HEK293 (cell line): ENCODE measurements at regions not wholly inside any gene's neighbourhood (a gene's known extent, or its start where the extent isn't known, plus 50 kb on each side); places are given as distances from the start of the nearest gene placed in this dataset.
A peak's percentile ranks its signal among the peaks of the same experiment; 100 is the strongest.

ENCODE experiments used
- FEZF1 ChIP-seq: fragments of 450-650 bp; formaldehyde crosslinking; IDR thresholded peaks from 2 replicates; pipeline ENCODE4 v1.5.1; 2016; ENCODE audit warnings: missing biosample characterization, missing genetic modification characterization
- GLI4 ChIP-seq: fragments of 450-650 bp; formaldehyde crosslinking; IDR thresholded peaks from 2 replicates; pipeline ENCODE4 v1.5.1; 2016; ENCODE audit warnings: missing biosample characterization, missing genetic modification characterization
- GLIS1 ChIP-seq: fragments of 450-650 bp; formaldehyde crosslinking; IDR thresholded peaks from 2 replicates; pipeline ENCODE4 v1.5.1; 2016; ENCODE audit warnings: missing biosample characterization, missing genetic modification characterization
- GLIS2 ChIP-seq: fragments of 450-650 bp; formaldehyde crosslinking; IDR thresholded peaks from 2 replicates; pipeline ENCODE4 v1.5.1; 2016; ENCODE audit warnings: missing biosample characterization, missing genetic modification characterization
- HIC1 ChIP-seq: fragments of 450-650 bp; formaldehyde crosslinking; IDR thresholded peaks from 2 replicates; pipeline ENCODE4 v1.5.1; 2016; ENCODE audit warnings: missing biosample characterization, missing genetic modification characterization
- MYNN ChIP-seq: fragments of 450-650 bp; formaldehyde crosslinking; IDR thresholded peaks from 2 replicates; pipeline ENCODE4 v1.5.1; 2016; ENCODE audit warnings: missing biosample characterization, missing genetic modification characterization, borderline replicate concordance
- REPIN1 ChIP-seq: fragments of 450-650 bp; formaldehyde crosslinking; IDR thresholded peaks from 2 replicates; pipeline ENCODE4 v1.5.1; 2017; ENCODE audit warnings: missing biosample characterization, missing genetic modification characterization, low read depth
- TRIM28 ChIP-seq: IDR thresholded peaks from 2 replicates; pipeline ENCODE4 v1.6.1; 2011; ENCODE audit warnings: low read length, control low read depth, borderline replicate concordance
- WT1 ChIP-seq: fragments of 450-650 bp; formaldehyde crosslinking; IDR thresholded peaks from 2 replicates; pipeline ENCODE4 v1.5.1; 2016; ENCODE audit warnings: missing biosample characterization, missing genetic modification characterization
- YY1 ChIP-seq: fragments of 450-650 bp; formaldehyde crosslinking; IDR thresholded peaks from 2 replicates; pipeline ENCODE4 v1.5.1; 2018; ENCODE audit warnings: missing biosample characterization, missing genetic modification characterization
- ZEB2 ChIP-seq: fragments of 450-650 bp; formaldehyde crosslinking; IDR thresholded peaks from 2 replicates; pipeline ENCODE4 v1.5.1; 2016; ENCODE audit warnings: missing biosample characterization, missing genetic modification characterization
- ZFP41 ChIP-seq: fragments of 450-650 bp; formaldehyde crosslinking; IDR thresholded peaks from 2 replicates; pipeline ENCODE4 v1.5.1; 2016; ENCODE audit warnings: missing biosample characterization, missing genetic modification characterization, borderline replicate concordance
- ZNF112 ChIP-seq: fragments of 450-650 bp; formaldehyde crosslinking; IDR thresholded peaks from 2 replicates; pipeline ENCODE4 v1.5.0; 2017; ENCODE audit warnings: missing biosample characterization, missing genetic modification characterization
- ZNF132 ChIP-seq: fragments of 450-650 bp; formaldehyde crosslinking; IDR thresholded peaks from 2 replicates; pipeline ENCODE4 v1.5.1; 2017; ENCODE audit warnings: missing biosample characterization, missing genetic modification characterization, borderline replicate concordance
- ZNF16 ChIP-seq: fragments of 450-650 bp; formaldehyde crosslinking; IDR thresholded peaks from 2 replicates; pipeline ENCODE4 v1.5.1; 2016; ENCODE audit warnings: low read depth, missing biosample characterization, missing genetic modification characterization
- ZNF175 ChIP-seq: fragments of 450-650 bp; formaldehyde crosslinking; IDR thresholded peaks from 2 replicates; pipeline ENCODE4 v1.5.1; 2016; ENCODE audit warnings: missing biosample characterization, missing genetic modification characterization
- ZNF239 ChIP-seq: fragments of 450-650 bp; formaldehyde crosslinking; IDR thresholded peaks from 2 replicates; pipeline ENCODE4 v1.5.1; 2016; ENCODE audit warnings: missing biosample characterization, missing genetic modification characterization
- ZNF335 ChIP-seq: fragments of 450-650 bp; formaldehyde crosslinking; conservative IDR thresholded peaks from 2 replicates; pipeline ENCODE4 v1.5.1; 2016; ENCODE audit warnings: missing biosample characterization, missing genetic modification characterization
- ZNF521 ChIP-seq: fragments of 450-650 bp; formaldehyde crosslinking; IDR thresholded peaks from 2 replicates; pipeline ENCODE4 v1.5.1; 2017; ENCODE audit warnings: missing biosample characterization, mild to moderate bottlenecking, missing genetic modification characterization
- ZNF529 ChIP-seq: fragments of 450-650 bp; formaldehyde crosslinking; IDR thresholded peaks from 2 replicates; pipeline ENCODE4 v1.5.1; 2017; ENCODE audit warnings: missing genetic modification characterization, missing biosample characterization; ENCODE audit not compliant: insufficient replicate concordance
- ZNF530 ChIP-seq: fragments of 450-650 bp; formaldehyde crosslinking; IDR thresholded peaks from 2 replicates; pipeline ENCODE4 v1.5.1; 2016; ENCODE audit warnings: low read depth, missing biosample characterization, missing genetic modification characterization
- ZNF544 ChIP-seq: fragments of 450-650 bp; formaldehyde crosslinking; IDR thresholded peaks from 2 replicates; pipeline ENCODE4 v1.5.0; 2017; ENCODE audit warnings: missing biosample characterization, missing genetic modification characterization
- ZNF561 ChIP-seq: fragments of 450-650 bp; IDR thresholded peaks from 2 replicates; pipeline ENCODE4 v1.5.1; 2018; ENCODE audit warnings: missing biosample characterization, missing genetic modification characterization, borderline replicate concordance
- ZNF623 ChIP-seq: fragments of 450-650 bp; formaldehyde crosslinking; IDR thresholded peaks from 2 replicates; pipeline ENCODE4 v1.5.1; 2016; ENCODE audit warnings: missing biosample characterization, missing genetic modification characterization
- ZNF629 ChIP-seq: fragments of 450-650 bp; formaldehyde crosslinking; IDR thresholded peaks from 2 replicates; pipeline ENCODE4 v1.5.1; 2017; ENCODE audit warnings: missing biosample characterization, missing genetic modification characterization
- ZNF664 ChIP-seq: fragments of 450-650 bp; formaldehyde crosslinking; IDR thresholded peaks from 2 replicates; pipeline ENCODE4 v1.5.1; 2016; ENCODE audit warnings: missing biosample characterization, missing genetic modification characterization
- ZNF76 ChIP-seq: fragments of 450-650 bp; formaldehyde crosslinking; IDR thresholded peaks from 2 replicates; pipeline ENCODE4; 2016; ENCODE audit warnings: low read depth, missing biosample characterization, missing genetic modification characterization, borderline replicate concordance
- TF ChIP-seq, protein P1 (sequence below): fragments of 450-650 bp; formaldehyde crosslinking; IDR thresholded peaks from 2 replicates; pipeline ENCODE4 v1.5.1; 2016; ENCODE audit warnings: missing biosample characterization, missing genetic modification characterization
- TF ChIP-seq, protein P2 (sequence below): fragments of 450-650 bp; formaldehyde crosslinking; IDR thresholded peaks from 2 replicates; pipeline ENCODE4 v1.5.1; 2016; ENCODE audit warnings: missing biosample characterization, missing genetic modification characterization, low read depth
- TF ChIP-seq, protein P3 (sequence below): fragments of 450-650 bp; formaldehyde crosslinking; IDR thresholded peaks from 2 replicates; pipeline ENCODE4 v1.5.1; 2016; ENCODE audit warnings: missing biosample characterization, missing genetic modification characterization
- TF ChIP-seq, protein P4 (sequence below): fragments of 450-650 bp; formaldehyde crosslinking; IDR thresholded peaks from 2 replicates; pipeline ENCODE4 v1.5.1; 2017; ENCODE audit warnings: missing biosample characterization, missing genetic modification characterization

DNA sequence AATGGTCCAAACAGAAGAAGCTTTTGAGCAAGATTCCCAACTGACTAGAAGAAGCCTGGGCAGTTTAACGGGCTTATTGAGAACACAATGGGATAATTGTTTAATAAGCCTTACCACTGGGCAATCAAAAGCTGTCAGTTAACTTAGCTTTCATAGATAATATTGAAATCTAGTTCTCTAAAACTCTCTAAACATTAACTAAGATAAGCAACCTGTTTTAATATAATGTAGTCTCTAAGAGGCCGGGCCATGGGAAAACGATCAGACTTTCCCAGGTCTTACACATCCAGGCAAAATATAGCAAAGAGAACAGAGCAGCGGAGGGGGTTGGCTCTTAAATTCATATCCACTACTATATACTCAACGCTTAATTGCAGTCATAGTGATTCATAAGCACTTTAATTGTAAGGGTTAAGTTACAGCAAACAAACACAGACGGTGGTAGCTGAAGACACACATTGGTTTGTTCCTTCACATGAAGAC lies 128.0 kb upstream of the FAM83B start (continued):
- TF ChIP-seq ZNF76 (tag by site-specific recombination) (peak; percentile 34; the same call in 1 of the 2 replicates), ZNF175 (tag by site-specific recombination) (no peak), HIC1 (tag by site-specific recombination) (no peak), ZNF239 (tag by site-specific recombination) (no peak), ZNF529 (tag by site-specific recombination) (no peak), GLIS1 (tag by site-specific recombination) (no peak), ZNF561 (no peak), ZNF623 (tag by site-specific recombination) (no peak), MYNN (tag by site-specific recombination) (no peak), WT1 (peak; percentile 75), ZNF629 (tag by site-specific recombination) (peak; percentile 46; the same call in 1 of the 2 replicates), ZFP41 (tag by site-specific recombination) (no peak), GLIS2 (no peak), ZNF664 (tag by site-specific recombination) (no peak), TRIM28 (no peak), ZNF544 (tag by site-specific recombination) (no peak), FEZF1 (tag by site-specific recombination) (peak; percentile 77), ZEB2 (peak; percentile 81; the same call in 1 of the 2 replicates), ZNF112 (tag by site-specific recombination) (no peak), ZNF16 (tag by site-specific recombination) (no peak), GLI4 (tag by site-specific recombination) (no peak), ZNF521 (no peak), ZNF335 (tag by site-specific recombination) (no peak; the same call in 1 of the 2 replicates), ZNF132 (tag by site-specific recombination) (no peak), REPIN1 (no peak), YY1 (no peak; the same call in 1 of the 2 replicates), ZNF530 (tag by site-specific recombination) (no peak)
- TF ChIP-seq, protein P1, sequence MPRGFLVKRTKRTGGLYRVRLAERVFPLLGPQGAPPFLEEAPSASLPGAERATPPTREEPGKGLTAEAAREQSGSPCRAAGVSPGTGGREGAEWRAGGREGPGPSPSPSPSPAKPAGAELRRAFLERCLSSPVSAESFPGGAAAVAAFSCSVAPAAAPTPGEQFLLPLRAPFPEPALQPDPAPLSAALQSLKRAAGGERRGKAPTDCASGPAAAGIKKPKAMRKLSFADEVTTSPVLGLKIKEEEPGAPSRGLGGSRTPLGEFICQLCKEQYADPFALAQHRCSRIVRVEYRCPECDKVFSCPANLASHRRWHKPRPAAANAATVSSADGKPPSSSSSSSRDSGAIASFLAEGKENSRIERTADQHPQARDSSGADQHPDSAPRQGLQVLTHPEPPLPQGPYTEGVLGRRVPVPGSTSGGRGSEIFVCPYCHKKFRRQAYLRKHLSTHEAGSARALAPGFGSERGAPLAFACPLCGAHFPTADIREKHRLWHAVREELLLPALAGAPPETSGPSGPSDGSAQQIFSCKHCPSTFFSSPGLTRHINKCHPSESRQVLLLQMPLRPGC (tag by site-specific recombination): 0 out of 2 replicates have a peak, but pooled peaks have one; percentile 36
- TF ChIP-seq, protein P2, sequence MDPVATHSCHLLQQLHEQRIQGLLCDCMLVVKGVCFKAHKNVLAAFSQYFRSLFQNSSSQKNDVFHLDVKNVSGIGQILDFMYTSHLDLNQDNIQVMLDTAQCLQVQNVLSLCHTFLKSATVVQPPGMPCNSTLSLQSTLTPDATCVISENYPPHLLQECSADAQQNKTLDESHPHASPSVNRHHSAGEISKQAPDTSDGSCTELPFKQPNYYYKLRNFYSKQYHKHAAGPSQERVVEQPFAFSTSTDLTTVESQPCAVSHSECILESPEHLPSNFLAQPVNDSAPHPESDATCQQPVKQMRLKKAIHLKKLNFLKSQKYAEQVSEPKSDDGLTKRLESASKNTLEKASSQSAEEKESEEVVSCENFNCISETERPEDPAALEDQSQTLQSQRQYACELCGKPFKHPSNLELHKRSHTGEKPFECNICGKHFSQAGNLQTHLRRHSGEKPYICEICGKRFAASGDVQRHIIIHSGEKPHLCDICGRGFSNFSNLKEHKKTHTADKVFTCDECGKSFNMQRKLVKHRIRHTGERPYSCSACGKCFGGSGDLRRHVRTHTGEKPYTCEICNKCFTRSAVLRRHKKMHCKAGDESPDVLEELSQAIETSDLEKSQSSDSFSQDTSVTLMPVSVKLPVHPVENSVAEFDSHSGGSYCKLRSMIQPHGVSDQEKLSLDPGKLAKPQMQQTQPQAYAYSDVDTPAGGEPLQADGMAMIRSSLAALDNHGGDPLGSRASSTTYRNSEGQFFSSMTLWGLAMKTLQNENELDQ (tag by site-specific recombination): no peak
- TF ChIP-seq, protein P3, sequence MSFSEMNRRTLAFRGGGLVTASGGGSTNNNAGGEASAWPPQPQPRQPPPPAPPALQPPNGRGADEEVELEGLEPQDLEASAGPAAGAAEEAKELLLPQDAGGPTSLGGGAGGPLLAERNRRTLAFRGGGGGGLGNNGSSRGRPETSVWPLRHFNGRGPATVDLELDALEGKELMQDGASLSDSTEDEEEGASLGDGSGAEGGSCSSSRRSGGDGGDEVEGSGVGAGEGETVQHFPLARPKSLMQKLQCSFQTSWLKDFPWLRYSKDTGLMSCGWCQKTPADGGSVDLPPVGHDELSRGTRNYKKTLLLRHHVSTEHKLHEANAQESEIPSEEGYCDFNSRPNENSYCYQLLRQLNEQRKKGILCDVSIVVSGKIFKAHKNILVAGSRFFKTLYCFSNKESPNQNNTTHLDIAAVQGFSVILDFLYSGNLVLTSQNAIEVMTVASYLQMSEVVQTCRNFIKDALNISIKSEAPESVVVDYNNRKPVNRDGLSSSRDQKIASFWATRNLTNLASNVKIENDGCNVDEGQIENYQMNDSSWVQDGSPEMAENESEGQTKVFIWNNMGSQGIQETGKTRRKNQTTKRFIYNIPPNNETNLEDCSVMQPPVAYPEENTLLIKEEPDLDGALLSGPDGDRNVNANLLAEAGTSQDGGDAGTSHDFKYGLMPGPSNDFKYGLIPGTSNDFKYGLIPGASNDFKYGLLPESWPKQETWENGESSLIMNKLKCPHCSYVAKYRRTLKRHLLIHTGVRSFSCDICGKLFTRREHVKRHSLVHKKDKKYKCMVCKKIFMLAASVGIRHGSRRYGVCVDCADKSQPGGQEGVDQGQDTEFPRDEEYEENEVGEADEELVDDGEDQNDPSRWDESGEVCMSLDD (tag by site-specific recombination): no peak
- TF ChIP-seq, protein P4, sequence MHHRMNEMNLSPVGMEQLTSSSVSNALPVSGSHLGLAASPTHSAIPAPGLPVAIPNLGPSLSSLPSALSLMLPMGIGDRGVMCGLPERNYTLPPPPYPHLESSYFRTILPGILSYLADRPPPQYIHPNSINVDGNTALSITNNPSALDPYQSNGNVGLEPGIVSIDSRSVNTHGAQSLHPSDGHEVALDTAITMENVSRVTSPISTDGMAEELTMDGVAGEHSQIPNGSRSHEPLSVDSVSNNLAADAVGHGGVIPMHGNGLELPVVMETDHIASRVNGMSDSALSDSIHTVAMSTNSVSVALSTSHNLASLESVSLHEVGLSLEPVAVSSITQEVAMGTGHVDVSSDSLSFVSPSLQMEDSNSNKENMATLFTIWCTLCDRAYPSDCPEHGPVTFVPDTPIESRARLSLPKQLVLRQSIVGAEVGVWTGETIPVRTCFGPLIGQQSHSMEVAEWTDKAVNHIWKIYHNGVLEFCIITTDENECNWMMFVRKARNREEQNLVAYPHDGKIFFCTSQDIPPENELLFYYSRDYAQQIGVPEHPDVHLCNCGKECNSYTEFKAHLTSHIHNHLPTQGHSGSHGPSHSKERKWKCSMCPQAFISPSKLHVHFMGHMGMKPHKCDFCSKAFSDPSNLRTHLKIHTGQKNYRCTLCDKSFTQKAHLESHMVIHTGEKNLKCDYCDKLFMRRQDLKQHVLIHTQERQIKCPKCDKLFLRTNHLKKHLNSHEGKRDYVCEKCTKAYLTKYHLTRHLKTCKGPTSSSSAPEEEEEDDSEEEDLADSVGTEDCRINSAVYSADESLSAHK (tag by site-specific recombination): no peak
